ENCODE measurements at regions not wholly inside any gene's neighbourhood (a gene's known extent, or its start where the extent isn't known, plus 50 kb on each side); places are given as distances from the start of the nearest gene placed in this dataset.

GRCh38 chr18:78239090-78239457 lies 740.5 kb upstream of the SALL3 start:
- H3K27ac ChIP-seq (ENCODE audit: extremely low read length, insufficient read depth, low read length) = no peak overlapping the region
- peaks cover 0 to 8% of the 10 kb centered on the region in 2 experiments; a peak in 1 of 5 replicates for H3K27me3 ChIP-seq (ENCODE audit: control insufficient read depth in 1 of 2, insufficient read depth in 2 of 2, low read length in 2 of 2)
- in situ Hi-C loops (cut with HindIII; ENCODE audit: extremely low pct_ligation_motif_present, low pct_unique_long_range_greater_than_20kb) (no loop called here), intact Hi-C loops (cut with micrococcal nuclease; ENCODE audit: unreplicated experiment) (no loop called here)
- no peak overlapping the region for H2AFZ ChIP-seq (ENCODE audit: low read length)
- DNase-seq (ENCODE audit: low spot score) (no peak), ATAC-seq (peak; percentile 54), FAIRE-seq (no peak)
- no peak overlapping the region for H3K4me2 ChIP-seq (ENCODE audit: low read depth, low read length)
- H3K9ac ChIP-seq (ENCODE audit: insufficient read depth, low read depth, low read length) = no peak overlapping the region
- no peak overlapping the region for H3K4me3 ChIP-seq (replicated peaks in 1 of 3; ENCODE audit: insufficient read depth in 1 of 3, low read depth in 2 of 3, low read length in 3 of 3)
- no TSS peak for BruUV-seq (replicated peaks)
- ChIA-PET CTCF (ENCODE audit: low intra/inter-chr PET ratio, low total read pairs) (no interaction called here), POLR2A (no interaction called here)
- no peaks in the 10 kb centered on the region for H3K36me3 ChIP-seq (replicated peaks in 1 of 2; ENCODE audit: control insufficient read depth in 1 of 2, insufficient read depth in 2 of 2, low read length in 2 of 2)
- H4K20me1 ChIP-seq (ENCODE audit: insufficient read depth, low read length) = no peaks in the 10 kb centered on the region
- TF ChIP-seq BCLAF1 (IDR thresholded peaks at IDR 0.05) = no peak
- TF ChIP-seq RBM39 (IDR thresholded peaks at IDR 0.05; ENCODE audit: low read depth, low read length, poor library complexity, severe bottlenecking) = no peak
- no peak for TF ChIP-seq ATF5 (CRISPR knock-in tag; IDR thresholded peaks at IDR 0.05; ENCODE audit: low read depth)
- no peak for TF ChIP-seq ZBTB40 (IDR thresholded peaks at IDR 0.05)
- no peak for TF ChIP-seq ZBTB40 (CRISPR knock-in tag; IDR thresholded peaks at IDR 0.05)
- H3K4me1 ChIP-seq (ENCODE audit: insufficient read depth, low read length) = no peaks in the 10 kb centered on the region
- H3K79me2 ChIP-seq (ENCODE audit: insufficient read depth, low read length) = no peaks in the 10 kb centered on the region
- WGBS (ENCODE audit: low lambda C conversion rate) = 96% methylated on average over 10 of the region's 17 CpGs
- peaks cover 7% of the 10 kb centered on the region; the same call in 1 of the 2 replicates for H3K9me3 ChIP-seq (ENCODE audit: low read length)

Data from HepG2 (cell line).